Activated naive CD8-positive, alpha-beta T cell (primary cell): ENCODE measurements at regions not wholly inside any gene's neighbourhood (a gene's known extent, or its start where the extent isn't known, plus 50 kb on each side); places are given as distances from the start of the nearest gene placed in this dataset.
"Not testable (repeated sequence)": the region's sequence is repeated elsewhere in the genome, so short reads cannot be mapped to it uniquely, and the experiment has no call there.

Experiments used
- H3K27ac Mint-ChIP-seq: one replicate; pipeline ENCODE4 v1.8.0; 2021; ENCODE audit warnings: mixed read lengths
- H3K27me3 Mint-ChIP-seq: one replicate; pipeline ENCODE4 v1.8.0; 2021; ENCODE audit warnings: mixed read lengths
- H3K36me3 Mint-ChIP-seq: one replicate; pipeline ENCODE4 v1.8.0; 2021; ENCODE audit warnings: mixed read lengths
- H3K4me1 Mint-ChIP-seq: one replicate; pipeline ENCODE4 v1.8.0; 2021; ENCODE audit warnings: low read depth, mixed read lengths
- H3K4me3 Mint-ChIP-seq: one replicate; pipeline ENCODE4 v1.8.0; 2021; ENCODE audit warnings: mild to moderate bottlenecking, mixed read lengths
- H3K9me3 Mint-ChIP-seq: one replicate; pipeline ENCODE4 v1.8.0; 2021; ENCODE audit warnings: low read depth, mixed read lengths

DNA sequence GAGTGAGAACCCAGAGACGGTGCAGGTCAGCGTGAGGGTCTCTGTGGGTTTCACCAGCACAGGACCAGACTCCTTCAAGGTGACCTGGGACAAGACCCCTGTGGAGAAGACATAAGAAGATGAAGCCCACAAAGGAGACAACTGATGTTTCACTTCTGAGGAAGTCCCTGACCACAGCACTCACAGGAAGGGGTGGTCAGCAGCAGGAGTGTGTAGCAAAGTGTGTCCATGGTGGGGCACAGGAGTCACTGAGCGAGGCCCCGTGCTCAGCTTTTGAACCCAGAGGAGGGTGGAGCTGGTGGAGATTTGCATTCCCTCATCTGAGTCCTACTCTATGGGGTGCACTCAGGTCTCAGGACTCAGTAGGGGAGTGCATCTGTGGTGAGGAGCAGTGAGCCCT, 775.2 kb downstream of the TMEM121 start:
- H3K27ac Mint-ChIP-seq, H3K36me3 Mint-ChIP-seq, H3K4me3 Mint-ChIP-seq, H3K27me3 Mint-ChIP-seq, H3K9me3 Mint-ChIP-seq: not testable (repeated sequence)
- H3K4me1 Mint-ChIP-seq: peaks cover 13% of the 10 kb centered on the region

DNA sequence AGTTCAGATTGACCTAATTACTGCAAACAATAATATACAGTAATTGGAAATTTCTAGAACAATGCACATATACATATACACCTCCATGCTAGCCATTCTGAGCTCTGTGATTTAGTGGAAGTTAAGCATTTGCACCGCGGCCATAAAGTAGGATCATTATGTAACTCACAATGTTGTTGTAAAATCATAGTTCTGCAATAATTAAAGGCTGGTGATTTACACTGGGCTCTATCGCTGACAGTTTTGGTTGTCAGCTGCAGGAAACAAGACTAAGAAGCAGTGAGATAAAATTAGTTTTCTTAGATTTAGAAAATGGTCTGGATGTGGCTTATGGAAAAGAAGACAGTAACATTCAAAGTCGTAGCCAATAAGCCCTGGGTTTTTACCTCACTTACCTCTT, 776.3 kb downstream of the TMEM121 start:
- Mint-ChIP-seq H3K4me1 (peaks cover 13% of the 10 kb centered on the region), H3K27me3 (peaks cover 1% of the 10 kb centered on the region), H3K9me3 (no peaks in the 10 kb centered on the region), H3K36me3 (no peaks in the 10 kb centered on the region), H3K27ac (no peak overlapping the region), H3K4me3 (no peak overlapping the region)

DNA sequence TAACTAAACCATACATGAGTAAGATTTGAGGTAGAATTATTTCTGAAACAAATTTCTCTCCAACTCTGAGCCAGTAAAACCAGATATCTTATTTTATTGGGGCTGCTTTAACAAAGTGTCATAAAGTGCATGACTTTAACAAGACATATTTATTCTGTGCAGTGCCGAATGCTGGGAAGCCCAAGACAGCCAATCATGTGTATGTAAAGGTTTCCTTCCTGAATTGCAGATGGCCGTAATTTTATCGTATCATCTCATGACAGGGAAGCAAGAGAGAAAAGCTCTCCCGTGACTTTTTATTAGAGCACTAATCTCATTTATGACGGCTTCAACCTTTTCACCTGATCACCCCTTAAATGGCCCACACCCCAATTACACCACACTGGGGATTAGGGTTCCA, 777.9 kb downstream of the TMEM121 start:
- Mint-ChIP-seq H3K27ac (no peak overlapping the region), H3K36me3 (no peaks in the 10 kb centered on the region), H3K9me3 (peaks cover 3% of the 10 kb centered on the region), H3K27me3 (peaks cover 1% of the 10 kb centered on the region), H3K4me1 (peaks cover 13% of the 10 kb centered on the region), H3K4me3 (no peak overlapping the region)

DNA sequence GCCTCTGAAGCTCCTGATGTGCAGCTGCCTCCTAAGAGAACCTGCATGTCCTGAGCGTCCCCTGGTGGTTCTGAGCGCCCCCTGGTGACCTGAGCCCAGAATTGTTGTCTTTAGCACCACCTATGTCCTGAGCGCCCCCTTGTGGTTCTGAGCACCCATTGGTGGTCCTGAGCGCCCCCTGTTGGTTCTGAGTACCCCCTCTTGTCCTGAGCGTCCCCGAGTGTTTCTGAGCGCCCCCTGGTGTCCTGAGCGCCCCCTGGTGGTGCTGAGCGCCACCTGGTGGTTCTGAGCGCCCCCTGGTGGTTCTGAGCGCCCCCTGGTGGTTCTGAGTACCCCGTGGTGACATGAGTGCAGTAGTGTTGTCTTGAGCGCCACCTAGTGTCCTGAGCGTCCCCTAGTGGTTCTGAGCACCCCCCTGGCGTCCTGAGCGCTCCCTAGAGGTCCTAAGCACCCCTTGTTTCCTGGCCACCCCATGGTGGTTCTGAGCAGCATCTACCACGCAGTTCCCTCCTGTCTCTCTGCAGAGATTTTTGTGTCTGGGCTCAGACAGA, 782.5 kb downstream of the TMEM121 start:
- Mint-ChIP-seq H3K27me3 (peaks cover 6% of the 10 kb centered on the region), H3K4me3 (no peak overlapping the region), H3K27ac (no peak overlapping the region), H3K36me3 (no peaks in the 10 kb centered on the region), H3K4me1 (no peaks in the 10 kb centered on the region), H3K9me3 (peaks cover 4% of the 10 kb centered on the region)

DNA sequence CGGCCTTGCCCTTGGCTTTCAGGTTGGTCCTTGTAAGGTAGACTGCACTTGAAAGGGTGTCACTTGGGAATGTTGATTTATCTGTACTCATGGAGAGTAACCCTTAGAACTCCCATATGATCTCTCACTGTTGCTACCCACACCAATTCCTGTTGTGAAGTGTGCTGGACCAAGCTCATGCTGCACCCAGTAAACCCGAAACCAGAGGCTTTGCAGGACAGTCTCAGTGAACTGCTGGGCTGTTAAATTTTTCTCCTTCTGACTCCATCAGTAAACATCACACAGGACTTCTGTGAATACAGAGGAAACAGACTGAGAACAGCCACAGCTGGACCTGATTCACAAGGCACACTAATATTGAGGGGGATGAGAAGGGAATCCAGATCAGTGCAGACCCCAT, 783.0 kb downstream of the TMEM121 start:
- peaks cover 4% of the 10 kb centered on the region for H3K9me3 Mint-ChIP-seq
- H3K27ac Mint-ChIP-seq: no peak overlapping the region
- no peaks in the 10 kb centered on the region for H3K4me1 Mint-ChIP-seq
- H3K36me3 Mint-ChIP-seq: no peaks in the 10 kb centered on the region
- no peak overlapping the region for H3K4me3 Mint-ChIP-seq
- H3K27me3 Mint-ChIP-seq: peaks cover 6% of the 10 kb centered on the region

DNA sequence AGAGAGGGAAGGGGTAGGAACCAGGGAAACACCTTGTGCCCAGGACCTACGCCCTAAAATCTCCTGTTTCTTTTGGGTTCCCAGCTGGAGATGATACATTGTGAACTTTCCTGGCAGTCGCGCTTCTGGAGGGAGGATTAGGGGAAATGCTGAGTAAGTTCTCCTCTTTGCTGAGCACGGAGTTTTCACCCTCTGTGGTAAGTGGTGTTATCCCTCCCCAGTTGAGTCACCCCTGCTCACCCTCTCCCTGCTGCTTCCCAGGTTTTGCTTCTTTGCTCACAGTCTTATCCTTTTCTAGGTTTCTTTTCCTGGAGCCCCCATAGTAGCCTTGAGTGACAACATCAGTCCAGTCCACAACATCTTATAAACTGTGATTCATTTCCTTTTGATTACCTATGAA, 789.1 kb downstream of the TMEM121 start:
- Mint-ChIP-seq H3K4me1 (peaks cover 1% of the 10 kb centered on the region), H3K4me3 (no peak overlapping the region), H3K27ac (no peak overlapping the region), H3K9me3 (no peaks in the 10 kb centered on the region), H3K36me3 (peaks cover 2% of the 10 kb centered on the region), H3K27me3 (peaks cover 2% of the 10 kb centered on the region)

DNA sequence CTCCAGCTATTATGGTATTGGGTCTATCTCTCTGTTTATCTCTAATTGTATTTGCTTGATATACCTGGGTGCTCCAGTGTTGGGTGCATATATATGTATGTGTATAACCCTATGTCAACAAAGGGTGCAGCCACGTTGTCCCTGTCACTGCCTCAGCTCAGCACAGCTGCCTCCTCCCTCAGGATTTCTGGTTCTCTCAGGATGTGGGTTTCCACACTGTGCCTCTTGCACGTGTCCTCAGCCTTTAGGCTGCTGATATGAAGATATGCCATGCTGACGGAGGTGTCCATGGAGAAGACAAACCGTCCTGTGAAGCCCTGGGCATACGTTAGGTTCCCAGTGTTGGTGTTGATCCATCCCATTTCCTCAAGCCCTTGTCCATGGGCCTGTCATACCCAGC, 791.2 kb downstream of the TMEM121 start:
- no peak overlapping the region for H3K27ac Mint-ChIP-seq
- H3K27me3 Mint-ChIP-seq: peaks cover 9% of the 10 kb centered on the region
- H3K4me1 Mint-ChIP-seq: peaks cover 1% of the 10 kb centered on the region
- H3K4me3 Mint-ChIP-seq: no peak overlapping the region
- peaks cover 2% of the 10 kb centered on the region for H3K36me3 Mint-ChIP-seq
- H3K9me3 Mint-ChIP-seq: no peaks in the 10 kb centered on the region

DNA sequence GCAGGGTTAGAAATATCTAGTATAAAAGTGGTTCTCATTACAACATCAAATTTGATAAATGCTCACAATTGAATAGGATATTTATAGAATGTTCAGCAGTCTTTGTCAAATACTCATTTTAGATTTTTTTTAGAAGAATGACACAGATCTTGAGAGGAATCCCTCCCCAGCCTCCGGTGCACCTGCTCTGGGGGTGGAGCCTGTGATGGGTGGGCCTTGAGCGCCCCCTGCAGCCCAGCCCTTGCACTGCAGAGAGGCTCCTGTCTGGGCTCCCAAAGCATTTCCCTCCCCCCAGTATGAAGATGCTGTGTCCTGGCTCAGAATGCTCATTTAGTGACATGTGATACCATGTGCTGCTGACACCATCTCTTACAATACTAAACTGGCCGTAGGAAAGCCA, 792.3 kb downstream of the TMEM121 start:
- Mint-ChIP-seq H3K36me3 (peaks cover 2% of the 10 kb centered on the region), H3K4me3 (no peak overlapping the region), H3K27me3 (peaks cover 9% of the 10 kb centered on the region), H3K4me1 (peaks cover 1% of the 10 kb centered on the region), H3K9me3 (no peaks in the 10 kb centered on the region), H3K27ac (no peak overlapping the region)

DNA sequence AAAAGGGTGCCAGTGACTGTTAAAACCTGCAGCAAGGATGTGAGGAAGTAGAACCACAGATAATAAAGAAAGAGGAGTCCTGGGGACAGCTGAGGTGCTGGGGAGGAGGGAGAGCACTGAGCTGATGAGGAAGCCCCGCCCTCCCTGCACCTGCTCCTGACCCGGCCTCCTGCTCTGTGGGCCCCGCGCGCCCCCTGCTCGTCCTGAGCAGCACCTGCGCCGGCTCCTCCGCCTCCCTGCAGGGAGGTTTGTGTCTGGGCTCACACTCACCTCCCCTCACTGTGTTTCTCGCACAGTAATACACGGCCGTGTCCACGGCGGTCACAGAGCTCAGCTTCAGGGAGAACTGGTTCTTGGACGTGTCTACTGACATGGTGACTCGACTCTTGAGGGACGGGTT, 797.6 kb downstream of the TMEM121 start:
- H3K9me3 Mint-ChIP-seq, H3K4me1 Mint-ChIP-seq, H3K27me3 Mint-ChIP-seq, H3K4me3 Mint-ChIP-seq, H3K27ac Mint-ChIP-seq, H3K36me3 Mint-ChIP-seq: not testable (repeated sequence)

DNA sequence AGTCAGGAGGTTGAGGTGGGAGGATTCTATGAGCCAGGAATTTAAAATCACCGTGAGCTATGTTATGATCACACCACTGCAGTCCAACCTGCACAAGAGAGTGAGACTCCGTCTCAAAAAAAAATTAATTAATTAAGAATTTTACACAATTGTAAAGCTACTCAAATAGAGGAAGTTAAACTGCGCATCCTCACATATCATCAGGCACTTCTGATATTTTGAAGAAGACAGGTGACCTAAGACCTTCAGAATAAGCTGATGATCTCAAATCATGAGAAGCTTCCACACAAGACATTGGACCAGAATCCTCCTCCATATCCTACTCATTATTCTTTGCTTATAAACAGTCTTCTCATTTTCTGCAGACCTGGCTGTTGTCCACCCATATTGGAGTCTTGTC, 800.9 kb downstream of the TMEM121 start:
- Mint-ChIP-seq H3K36me3 (no peaks in the 10 kb centered on the region), H3K27me3 (peaks cover 11% of the 10 kb centered on the region), H3K27ac (no peak overlapping the region), H3K4me1 (no peaks in the 10 kb centered on the region), H3K9me3 (no peaks in the 10 kb centered on the region), H3K4me3 (no peak overlapping the region)

DNA sequence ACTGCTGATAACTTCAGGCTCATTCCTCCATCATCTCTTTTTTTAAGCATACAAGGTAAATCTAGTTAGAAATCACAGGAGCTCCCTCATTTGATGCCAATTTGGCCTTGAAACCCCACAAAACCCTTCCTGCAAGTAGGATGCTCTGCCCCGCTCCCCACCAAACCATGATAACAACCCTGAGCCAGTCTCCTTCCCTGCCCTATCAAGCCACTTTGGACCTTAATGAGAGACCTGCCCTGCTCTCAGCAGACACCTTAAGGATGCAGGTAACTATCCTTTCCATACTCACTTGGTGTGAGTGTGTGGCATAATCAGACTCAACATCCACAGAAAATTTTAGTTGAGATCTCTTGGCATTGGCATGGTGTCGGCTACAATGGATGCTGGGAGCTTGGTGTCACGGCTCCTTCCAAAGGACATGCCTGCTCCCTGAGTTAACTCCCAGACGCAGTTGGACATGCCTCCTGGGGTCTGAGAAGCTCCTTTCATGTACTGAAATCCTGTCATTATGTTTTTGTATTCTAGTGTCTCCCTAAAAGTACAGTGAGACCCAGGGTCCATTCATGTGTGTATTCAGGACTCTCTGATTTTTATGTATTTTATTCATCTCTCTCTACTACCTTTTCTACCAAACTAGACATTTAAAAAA, 801.4 kb downstream of the TMEM121 start:
- H3K9me3 Mint-ChIP-seq, H3K27ac Mint-ChIP-seq, H3K36me3 Mint-ChIP-seq, H3K4me1 Mint-ChIP-seq, H3K4me3 Mint-ChIP-seq: not testable (repeated sequence)
- H3K27me3 Mint-ChIP-seq: peaks cover 11% of the 10 kb centered on the region

DNA sequence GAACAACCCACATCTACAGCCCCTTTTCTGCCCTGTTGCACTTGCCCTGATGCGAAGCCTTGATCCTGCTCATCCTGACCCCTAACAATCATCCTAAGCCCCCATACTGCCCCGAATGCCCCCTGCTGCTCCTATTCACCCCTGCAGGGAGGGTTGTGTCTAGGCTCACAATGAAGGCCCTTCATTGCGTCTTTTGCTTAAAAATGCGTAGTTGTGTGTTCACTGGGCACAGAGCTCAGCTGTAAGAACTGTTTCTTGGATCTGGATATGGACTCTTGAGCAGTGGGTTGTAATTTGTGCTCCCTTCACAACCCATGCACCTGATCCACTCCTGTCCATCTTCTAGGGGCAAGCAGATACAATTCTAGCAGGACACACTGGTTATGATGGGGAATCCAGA, 802.9 kb downstream of the TMEM121 start:
- H3K4me3 Mint-ChIP-seq, H3K27ac Mint-ChIP-seq, H3K36me3 Mint-ChIP-seq, H3K9me3 Mint-ChIP-seq, H3K4me1 Mint-ChIP-seq: not testable (repeated sequence)
- H3K27me3 Mint-ChIP-seq: peaks cover 11% of the 10 kb centered on the region

DNA sequence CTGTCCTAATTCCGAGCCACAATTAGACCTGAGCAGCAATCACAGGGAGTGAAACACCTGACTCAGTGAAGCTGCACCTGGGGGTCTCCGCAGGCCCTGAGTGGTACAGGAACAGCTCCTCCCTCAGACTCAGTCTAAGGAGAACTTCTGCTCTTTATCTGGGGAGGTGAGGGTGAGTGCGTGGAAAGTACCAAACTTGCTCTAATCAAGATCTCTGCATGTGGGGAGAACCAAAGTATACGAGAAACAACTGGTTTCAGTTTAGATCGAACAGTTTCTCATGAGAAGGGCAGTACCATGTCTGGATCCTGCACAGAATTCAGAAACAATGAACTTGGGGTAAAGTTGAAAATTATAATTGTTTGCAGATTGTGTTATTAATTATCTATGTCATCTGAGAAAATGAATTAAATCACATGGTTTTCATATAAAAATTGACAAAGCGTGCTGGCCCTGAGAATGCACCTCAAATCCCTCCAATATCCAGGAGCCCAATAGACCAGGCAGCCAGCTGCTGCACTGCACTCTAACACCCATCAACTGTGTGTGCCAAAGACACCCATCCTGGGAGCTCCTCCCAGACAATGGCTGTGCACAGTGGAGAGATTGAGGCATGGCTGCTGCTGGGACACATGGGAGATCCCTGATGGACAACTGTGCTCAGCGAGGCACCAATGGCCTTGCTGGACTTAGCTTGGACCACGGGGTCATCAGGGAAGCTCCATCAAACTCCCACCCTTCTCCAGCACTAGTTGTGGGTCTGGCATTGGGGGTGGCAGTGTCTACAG, 803.8 kb downstream of the TMEM121 start:
- not testable (repeated sequence) for H3K27ac Mint-ChIP-seq, H3K9me3 Mint-ChIP-seq, H3K4me3 Mint-ChIP-seq, H3K36me3 Mint-ChIP-seq, H3K4me1 Mint-ChIP-seq
- H3K27me3 Mint-ChIP-seq: peaks cover 11% of the 10 kb centered on the region

DNA sequence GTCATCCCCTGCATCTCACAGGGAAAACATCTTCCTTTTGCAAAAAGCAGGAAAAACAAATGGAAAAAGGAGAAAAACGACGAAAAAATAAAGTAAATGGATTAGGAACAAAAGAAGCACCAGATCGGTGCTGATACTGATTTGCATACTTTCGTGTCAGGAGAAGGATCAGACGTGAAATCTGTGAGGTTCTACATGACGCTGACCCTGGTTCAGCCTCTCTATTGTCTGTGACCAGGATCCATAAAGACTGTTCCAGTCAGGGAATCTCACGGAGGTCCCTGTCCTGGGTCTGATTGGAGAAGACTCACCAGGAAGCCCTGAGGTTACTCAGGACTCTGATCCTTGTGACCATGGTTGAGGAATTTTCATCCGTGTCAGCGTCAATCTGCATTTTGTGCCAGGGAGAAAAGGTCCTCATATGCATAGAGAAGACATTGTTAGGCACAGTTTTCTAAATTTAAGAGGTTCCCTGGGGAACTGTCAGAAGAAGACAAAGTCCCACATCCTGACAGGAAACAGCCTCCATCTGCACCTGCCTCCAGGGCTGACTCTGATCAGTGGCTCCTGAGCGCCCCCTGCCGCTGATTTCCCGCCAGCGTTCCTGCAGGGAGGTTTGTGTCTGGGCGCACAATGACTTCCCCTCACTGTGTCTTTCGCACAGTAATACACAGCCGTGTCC, 808.2 kb downstream of the TMEM121 start:
- H3K4me3 Mint-ChIP-seq, H3K9me3 Mint-ChIP-seq, H3K36me3 Mint-ChIP-seq, H3K27me3 Mint-ChIP-seq, H3K4me1 Mint-ChIP-seq: not testable (repeated sequence)
- peak overlapping the region; percentile 46 for H3K27ac Mint-ChIP-seq

DNA sequence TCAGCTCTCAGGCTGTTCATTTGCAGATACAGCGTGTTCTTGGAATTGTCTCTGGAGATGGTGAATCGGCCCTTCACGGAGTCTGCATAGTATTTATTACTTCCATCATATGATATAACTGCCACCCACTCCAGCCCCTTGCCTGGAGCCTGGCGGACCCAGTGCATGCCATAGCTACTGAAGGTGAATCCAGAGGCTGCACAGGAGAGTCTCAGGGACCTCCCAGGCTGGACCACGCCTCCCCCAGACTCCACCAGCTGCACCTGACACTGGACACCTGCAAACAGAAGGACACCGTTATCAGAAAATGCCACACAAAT, 808.7 kb downstream of the TMEM121 start:
- not testable (repeated sequence) for H3K36me3 Mint-ChIP-seq, H3K4me3 Mint-ChIP-seq, H3K4me1 Mint-ChIP-seq, H3K27me3 Mint-ChIP-seq, H3K9me3 Mint-ChIP-seq
- H3K27ac Mint-ChIP-seq: peak overlapping the region; percentile 46
